ENCODE measurements at regions not wholly inside any gene's neighbourhood (a gene's known extent, or its start where the extent isn't known, plus 50 kb on each side); places are given as distances from the start of the nearest gene placed in this dataset.

GRCh38 chr3:28673446-28673845 is 324.8 kb upstream of the AZI2 start:
- Histone ChIP-seq H3K36me3 (replicated peaks in 1 of 2; ENCODE audit: control insufficient read depth in 1 of 2, insufficient read depth in 2 of 2, low read length in 2 of 2) (no peaks in the 10 kb centered on the region), H2AFZ (ENCODE audit: insufficient read depth, low read depth, low read length, poor library complexity, severe bottlenecking) (no peak overlapping the region), H3K9ac (ENCODE audit: insufficient read depth, low read length, poor library complexity, severe bottlenecking) (no peak overlapping the region), H3K9me3 (replicated peaks in 1 of 2; ENCODE audit: control insufficient read depth in 1 of 2, insufficient read depth in 1 of 2, low read length in 2 of 2) (peaks cover 0 to 8% of the 10 kb centered on the region in 2 donors), H3K4me1 (ENCODE audit: control insufficient read depth in 1 of 2, insufficient read depth in 2 of 2, low read length in 2 of 2) (no peaks in the 10 kb centered on the region), H4K20me1 (ENCODE audit: insufficient read depth, low read length) (no peaks in the 10 kb centered on the region), H3K79me2 (ENCODE audit: insufficient read depth, low read length) (no peaks in the 10 kb centered on the region), H3K4me2 (replicated peaks; ENCODE audit: extremely low read depth, low read length, poor library complexity, severe bottlenecking) (no peak overlapping the region), H3K27ac (ENCODE audit: low read depth in 1 of 2, low read length in 2 of 2) (no peak overlapping the region), H3K27me3 (ENCODE audit: control insufficient read depth in 2 of 2, insufficient read depth in 2 of 2, low read length in 2 of 2) (no peaks in the 10 kb centered on the region), H3K4me3 (replicated peaks in 1 of 3; ENCODE audit: low read depth in 2 of 3, low read length in 3 of 3) (no peak overlapping the region)
- intact Hi-C loops (cut with micrococcal nuclease), result no loop called here
- no peak for DNase-seq
- H3K27me3 Mint-ChIP-seq (ENCODE audit: low read depth in 3 of 3), result peaks cover 0 to 4% (median 2%) of the 10 kb centered on the region in 3 donors
- no peaks in the 10 kb centered on the region for H3K4me1 Mint-ChIP-seq
- no CpG with 5 or more reads among the region's 3 CpGs for WGBS (ENCODE audit: insufficient coverage)
- peaks cover 0 to 6% (median 0%) of the 10 kb centered on the region in 7 donors for H3K9me3 Mint-ChIP-seq
- no peak overlapping the region for H3K27ac Mint-ChIP-seq
- no peaks in the 10 kb centered on the region for H3K36me3 Mint-ChIP-seq
- H3K4me3 Mint-ChIP-seq, result no peak overlapping the region
- no peak for TF ChIP-seq CTCF (IDR thresholded peaks at IDR 0.05)

GRCh38 chr3:28674212-28674611 is 325.6 kb upstream of the AZI2 start:
- H3K4me1 ChIP-seq (ENCODE audit: control insufficient read depth in 1 of 2, insufficient read depth in 2 of 2, low read length in 2 of 2), result no peaks in the 10 kb centered on the region
- H3K27ac ChIP-seq (ENCODE audit: low read depth in 1 of 2, low read length in 2 of 2), result no peak overlapping the region
- Mint-ChIP-seq H3K36me3 (no peaks in the 10 kb centered on the region), H3K27me3 (ENCODE audit: low read depth in 3 of 3) (peaks cover 0 to 4% (median 2%) of the 10 kb centered on the region in 3 donors), H3K4me3 (no peak overlapping the region), H3K4me1 (no peaks in the 10 kb centered on the region), H3K27ac (no peak overlapping the region), H3K9me3 (peaks cover 0 to 6% (median 0%) of the 10 kb centered on the region in 7 donors)
- H3K4me3 ChIP-seq (replicated peaks in 1 of 3; ENCODE audit: low read depth in 2 of 3, low read length in 3 of 3), result no peak overlapping the region
- H3K36me3 ChIP-seq (replicated peaks in 1 of 2; ENCODE audit: control insufficient read depth in 1 of 2, insufficient read depth in 2 of 2, low read length in 2 of 2), result no peaks in the 10 kb centered on the region
- no peaks in the 10 kb centered on the region for H4K20me1 ChIP-seq (ENCODE audit: insufficient read depth, low read length)
- intact Hi-C loops (cut with micrococcal nuclease), result no loop called here
- H3K9me3 ChIP-seq (replicated peaks in 1 of 2; ENCODE audit: control insufficient read depth in 1 of 2, insufficient read depth in 1 of 2, low read length in 2 of 2), result peaks cover 0 to 8% of the 10 kb centered on the region in 2 donors
- H3K4me2 ChIP-seq (replicated peaks; ENCODE audit: extremely low read depth, low read length, poor library complexity, severe bottlenecking), result no peak overlapping the region
- TF ChIP-seq CTCF (IDR thresholded peaks at IDR 0.05), result no peak
- H3K27me3 ChIP-seq (ENCODE audit: control insufficient read depth in 2 of 2, insufficient read depth in 2 of 2, low read length in 2 of 2), result no peaks in the 10 kb centered on the region
- no peak for DNase-seq
- H2AFZ ChIP-seq (ENCODE audit: insufficient read depth, low read depth, low read length, poor library complexity, severe bottlenecking), result no peak overlapping the region
- no peak overlapping the region for H3K9ac ChIP-seq (ENCODE audit: insufficient read depth, low read length, poor library complexity, severe bottlenecking)
- no peaks in the 10 kb centered on the region for H3K79me2 ChIP-seq (ENCODE audit: insufficient read depth, low read length)
- 94% methylated on average over 2 of the region's 4 CpGs for WGBS (ENCODE audit: insufficient coverage)

Data from CD14-positive monocyte (primary cell).